T-cell (primary cell): ENCODE measurements at regions not wholly inside any gene's neighbourhood (a gene's known extent, or its start where the extent isn't known, plus 50 kb on each side); places are given as distances from the start of the nearest gene placed in this dataset.

ENCODE experiments used
- ATAC-seq, 4 experiments: fragments of 200-7000 bp in 3 of 4; fragments of 150-1000 bp in 1 of 4; cut with Tn5 transposase; replicated peaks in 1 of 4; 1 replicate in 3 of 4; 2 replicates in 1 of 4; pipeline ENCODE4 v1.10.0; 2021; ENCODE audit warnings: moderate library complexity in 3 of 4, mild to moderate bottlenecking in 2 of 4, moderate number of reproducible peaks in 1 of 4
- CTCF ChIA-PET, 2 donors: fragments of 300-600 bp; sonication (Branson Sonifier 250); formaldehyde crosslinking; loops; one replicate each; lab custom pipeline; 2022; ENCODE audit warnings: antibody characterized with exemption in 2 of 2; lab: Charles Lee
- POLR2A ChIA-PET, 2 donors: fragments of 300-600 bp; sonication (Branson Sonifier 250); formaldehyde crosslinking; loops; one replicate each; lab custom pipeline; 2022; ENCODE audit warnings: antibody characterized with exemption in 2 of 2; lab: Charles Lee
- DNase-seq, 35 experiments: peaks; one replicate each; pipeline versions ENCODE4 v3.0.0 to v3.0.0-alpha.2; 2013 to 2023
- H3K27ac ChIP-seq: one replicate; pipeline ENCODE4 v1.5.1; 2013; ENCODE audit warnings: low read length
- H3K27me3 ChIP-seq, 2 experiments: replicated peaks in 1 of 2; 1 replicate in 1 of 2; 2 replicates in 1 of 2; pipeline versions ENCODE4 v1.6.1 to v1.7.0; 2013; ENCODE audit warnings: low read length in 1 of 2, mixed read lengths in 1 of 2; ENCODE audit not compliant: control insufficient read depth in 2 of 2, insufficient read depth in 2 of 2; ENCODE audit errors: extremely low read depth in 1 of 2
- H3K36me3 ChIP-seq, 2 donors: 1 replicate in 1 of 2; 2 replicates in 1 of 2; pipeline versions ENCODE4 v1.6.1 to v1.7.0; 2013; ENCODE audit warnings: low read length in 1 of 2; ENCODE audit not compliant: control insufficient read depth in 2 of 2, insufficient read depth in 1 of 2; ENCODE audit errors: extremely low read depth in 1 of 2
- H3K4me1 ChIP-seq, 2 experiments: 1 replicate in 1 of 2; 2 replicates in 1 of 2; pipeline versions ENCODE4 v1.6.1 to v1.7.0; 2013; ENCODE audit warnings: low read length in 2 of 2, mixed read lengths in 1 of 2; ENCODE audit not compliant: insufficient read depth in 2 of 2, control insufficient read depth in 1 of 2; ENCODE audit errors: extremely low read depth in 1 of 2
- H3K4me3 ChIP-seq, 2 donors: 1 replicate in 1 of 2; 2 replicates in 1 of 2; pipeline versions ENCODE4 v1.5.1 to v1.7.0; 2013; ENCODE audit warnings: mild to moderate bottlenecking in 2 of 2, low read length in 1 of 2, moderate library complexity in 1 of 2; ENCODE audit not compliant: control insufficient read depth in 1 of 2; ENCODE audit errors: extremely low read depth in 1 of 2
- H3K9me3 ChIP-seq: 2 replicates; pipeline ENCODE4 v1.7.0; 2013
- H3K27ac Mint-ChIP-seq, 2 donors: one replicate each; pipeline ENCODE4 v1.8.0; 2020 to 2021; ENCODE audit warnings: mild to moderate bottlenecking in 2 of 2, mixed read lengths in 2 of 2
- H3K27me3 Mint-ChIP-seq, 2 donors: one replicate each; pipeline ENCODE4 v1.8.0; 2021 to 2022; ENCODE audit warnings: mixed read lengths in 2 of 2
- H3K36me3 Mint-ChIP-seq: one replicate; pipeline ENCODE4 v1.8.0; 2021; ENCODE audit warnings: mixed read lengths
- H3K4me1 Mint-ChIP-seq, 3 donors: one replicate each; pipeline ENCODE4 v1.8.0; 2020 to 2022; ENCODE audit warnings: mixed read lengths in 3 of 3, mild to moderate bottlenecking in 1 of 3
- H3K4me3 Mint-ChIP-seq, 3 donors: one replicate each; pipeline ENCODE4 v1.8.0; 2020 to 2022; ENCODE audit warnings: mild to moderate bottlenecking in 3 of 3, mixed read lengths in 3 of 3, moderate library complexity in 3 of 3
- H3K9me3 Mint-ChIP-seq, 3 donors: one replicate each; pipeline ENCODE4 v1.8.0; 2020 to 2022; ENCODE audit warnings: mixed read lengths in 3 of 3
- WGBS: methylation state at CpG from one replicate; pipeline ENCODE4 v1.1.5; 2013; ENCODE audit warnings: missing lambda C conversion rate; ENCODE audit not compliant: insufficient coverage; 5-methylcytosine and 5-hydroxymethylcytosine counted together

DNA sequence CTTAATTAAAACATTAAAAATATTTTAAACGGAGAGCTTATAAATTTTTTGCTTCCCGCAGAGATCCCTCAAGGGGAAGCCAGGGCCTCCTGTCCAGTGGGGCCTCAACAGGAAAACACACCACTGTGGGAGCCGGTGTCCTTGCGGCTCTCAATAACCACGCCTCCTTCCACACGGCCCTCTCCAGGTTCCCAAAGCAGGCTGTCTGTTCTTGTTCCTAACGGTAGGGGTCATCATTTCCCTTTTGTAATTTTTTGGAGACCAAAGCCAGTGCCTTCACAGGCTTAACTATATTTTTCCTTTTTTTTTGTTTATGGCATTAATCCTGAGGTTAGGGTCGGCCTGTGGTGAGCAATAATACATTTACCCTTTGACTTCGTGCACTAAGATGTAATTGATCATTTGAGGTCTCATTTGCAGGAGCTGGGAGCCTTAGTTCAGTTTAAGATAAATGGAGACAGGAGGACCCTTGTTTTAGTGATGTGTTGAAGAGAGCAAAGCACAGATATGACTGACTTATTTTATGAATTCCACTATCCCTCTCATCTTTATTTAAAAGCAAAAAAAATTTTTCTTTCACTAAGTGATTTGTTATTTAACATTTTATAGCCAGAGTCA, 77.5 kb upstream of the N4BP1 start:
- Histone ChIP-seq H3K4me3 (no peak overlapping the region), H3K27ac (no peak overlapping the region), H3K27me3 (peaks cover 2 to 15% of the 10 kb centered on the region in 2 experiments), H3K9me3 (no peaks in the 10 kb centered on the region), H3K36me3 (no peaks in the 10 kb centered on the region), H3K4me1 (no peaks in the 10 kb centered on the region)
- Mint-ChIP-seq H3K27me3 (peaks cover 19 to 39% of the 10 kb centered on the region in 2 donors), H3K9me3 (no peaks in the 10 kb centered on the region), H3K4me1 (peaks cover 4 to 9% (median 7%) of the 10 kb centered on the region in 3 donors), H3K4me3 (no peak overlapping the region), H3K36me3 (no peaks in the 10 kb centered on the region), H3K27ac (no peak overlapping the region)
- ChIA-PET POLR2A (no interaction called here), CTCF (no interaction called here)
- ATAC-seq (no peak), DNase-seq (peak in 5 of 35 experiments; percentile 0 to 31 (median 2))
- WGBS, result 0% methylated on average over 4 of the region's 9 CpGs

GRCh38 chr16:48684148-48684547, 74.2 kb upstream of the N4BP1 start:
- Mint-ChIP-seq H3K9me3 (no peaks in the 10 kb centered on the region), H3K27ac (no peak overlapping the region), H3K4me1 (peaks cover 4 to 9% (median 7%) of the 10 kb centered on the region in 3 donors), H3K27me3 (peaks cover 22 to 27% of the 10 kb centered on the region in 2 donors), H3K36me3 (no peaks in the 10 kb centered on the region), H3K4me3 (no peak overlapping the region)
- Histone ChIP-seq H3K4me3 (no peak overlapping the region), H3K9me3 (no peaks in the 10 kb centered on the region), H3K27ac (no peak overlapping the region), H3K4me1 (no peaks in the 10 kb centered on the region), H3K27me3 (peaks cover 2 to 17% of the 10 kb centered on the region in 2 experiments), H3K36me3 (no peaks in the 10 kb centered on the region)
- no peak for ATAC-seq
- ChIA-PET CTCF (no interaction called here), POLR2A (no interaction called here)
- 50% methylated on average over 1 of the region's 2 CpGs for WGBS
- DNase-seq, result no peak

- DNase-seq, result no peak
- ChIA-PET POLR2A (no interaction called here), CTCF (no interaction called here)
- no peak for ATAC-seq
- Histone ChIP-seq H3K9me3 (no peaks in the 10 kb centered on the region), H3K4me1 (no peaks in the 10 kb centered on the region), H3K27ac (no peak overlapping the region), H3K36me3 (no peaks in the 10 kb centered on the region), H3K27me3 (peaks cover 2 to 17% of the 10 kb centered on the region in 2 experiments), H3K4me3 (no peak overlapping the region)
- peaks cover 22 to 27% of the 10 kb centered on the region in 2 donors for H3K27me3 Mint-ChIP-seq
- H3K27ac Mint-ChIP-seq, result no peak overlapping the region
- no peak overlapping the region for H3K4me3 Mint-ChIP-seq
- WGBS, result 83% methylated on average over 2 of the region's 3 CpGs
- H3K36me3 Mint-ChIP-seq, result no peaks in the 10 kb centered on the region
- no peaks in the 10 kb centered on the region for H3K9me3 Mint-ChIP-seq
- peaks cover 4 to 9% (median 7%) of the 10 kb centered on the region in 3 donors for H3K4me1 Mint-ChIP-seq
Measured at GRCh38 chr16:48682971-48683370, 73.0 kb upstream of the N4BP1 start.

DNA sequence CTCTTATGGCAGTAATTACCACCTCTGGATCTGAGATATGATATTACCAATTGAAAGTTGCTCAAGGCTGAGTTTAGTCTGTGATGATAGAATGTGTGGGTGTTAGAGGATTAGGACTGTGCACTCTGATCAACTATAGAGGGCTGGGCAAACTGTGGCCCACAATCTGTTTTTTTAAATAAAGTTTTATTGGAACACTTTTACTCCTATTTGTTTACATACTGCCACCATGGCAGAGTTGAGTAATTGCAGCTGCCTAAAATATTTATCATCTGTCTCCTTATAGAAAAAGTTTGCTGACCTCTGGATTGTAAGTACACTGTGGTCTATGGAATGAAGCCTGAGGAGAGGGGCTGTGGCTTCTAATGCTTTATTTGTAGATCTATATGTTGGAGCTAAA, 71.5 kb upstream of the N4BP1 start:
- Histone ChIP-seq H3K4me1 (no peaks in the 10 kb centered on the region), H3K4me3 (no peak overlapping the region), H3K36me3 (no peaks in the 10 kb centered on the region), H3K27me3 (peaks cover 2 to 14% of the 10 kb centered on the region in 2 experiments), H3K27ac (no peak overlapping the region), H3K9me3 (no peaks in the 10 kb centered on the region)
- peaks cover 4 to 9% (median 7%) of the 10 kb centered on the region in 3 donors for H3K4me1 Mint-ChIP-seq
- H3K4me3 Mint-ChIP-seq, result no peak overlapping the region
- DNase-seq, result no peak
- POLR2A ChIA-PET, result no interaction called here
- no peaks in the 10 kb centered on the region for H3K36me3 Mint-ChIP-seq
- ATAC-seq, result no peak
- H3K27ac Mint-ChIP-seq, result no peak overlapping the region
- peaks cover 19 to 24% of the 10 kb centered on the region in 2 donors for H3K27me3 Mint-ChIP-seq
- CTCF ChIA-PET, result no interaction called here
- H3K9me3 Mint-ChIP-seq, result no peaks in the 10 kb centered on the region

- H3K27me3 Mint-ChIP-seq, result peaks cover 13 to 17% of the 10 kb centered on the region in 2 donors
- ChIA-PET POLR2A (no interaction called here), CTCF (no interaction called here)
- H3K27me3 ChIP-seq, result peaks cover 0 to 13% of the 10 kb centered on the region in 2 experiments
- no peak overlapping the region for H3K27ac Mint-ChIP-seq
- H3K4me1 ChIP-seq, result no peaks in the 10 kb centered on the region
- no peaks in the 10 kb centered on the region for H3K36me3 ChIP-seq
- H3K4me3 ChIP-seq, result no peak overlapping the region
- H3K9me3 Mint-ChIP-seq, result no peaks in the 10 kb centered on the region
- WGBS, result 100% methylated on average over 1 of the region's 3 CpGs
- DNase-seq (no peak), ATAC-seq (no peak)
- no peaks in the 10 kb centered on the region for H3K9me3 ChIP-seq
- H3K4me1 Mint-ChIP-seq, result peaks cover 2 to 9% (median 5%) of the 10 kb centered on the region in 3 donors
- H3K4me3 Mint-ChIP-seq, result no peak overlapping the region
- H3K36me3 Mint-ChIP-seq, result no peaks in the 10 kb centered on the region
- H3K27ac ChIP-seq, result no peak overlapping the region
Measured at GRCh38 chr16:48680881-48681280, 70.9 kb upstream of the N4BP1 start.

GRCh38 chr16:48676836-48677235, 66.9 kb upstream of the N4BP1 start:
- H3K4me3 Mint-ChIP-seq, result no peak overlapping the region
- no peak overlapping the region for H3K4me3 ChIP-seq
- ChIA-PET POLR2A (no interaction called here), CTCF (no interaction called here)
- H3K27ac Mint-ChIP-seq, result no peak overlapping the region
- H3K36me3 ChIP-seq, result no peaks in the 10 kb centered on the region
- H3K4me1 ChIP-seq, result no peaks in the 10 kb centered on the region
- H3K9me3 Mint-ChIP-seq, result peaks cover 0 to 4% (median 3%) of the 10 kb centered on the region in 3 donors
- H3K27me3 ChIP-seq, result peaks cover 0 to 6% of the 10 kb centered on the region in 2 experiments
- no peak for DNase-seq
- ATAC-seq, result no peak
- H3K27ac ChIP-seq, result no peak overlapping the region
- no peaks in the 10 kb centered on the region for H3K9me3 ChIP-seq
- H3K27me3 Mint-ChIP-seq, result peaks cover 3 to 6% of the 10 kb centered on the region in 2 donors
- no peaks in the 10 kb centered on the region for H3K36me3 Mint-ChIP-seq
- no peaks in the 10 kb centered on the region for H3K4me1 Mint-ChIP-seq
- WGBS, result no CpG with 5 or more reads among the region's 3 CpGs
